ENCODE measurements at regions not wholly inside any gene's neighbourhood (a gene's known extent, or its start where the extent isn't known, plus 50 kb on each side); places are given as distances from the start of the nearest gene placed in this dataset.

- no peak for TF ChIP-seq CTCF (IDR thresholded peaks at IDR 0.05; ENCODE audit: low read depth, low read length)
- no peak for DNase-seq (ENCODE audit: extremely low read depth, low read depth)
Observed at GRCh38 chr18:49658823-49659404, 97.1 kb downstream of the LIPG start.

GRCh38 chr18:49656073-49656692, 94.3 kb downstream of the LIPG start:
- TF ChIP-seq CTCF (IDR thresholded peaks at IDR 0.05; ENCODE audit: low read depth, low read length): no peak
- no peak for DNase-seq (ENCODE audit: extremely low read depth, low read depth)

GRCh38 chr18:49655266-49656072, 93.6 kb downstream of the LIPG start:
- no peak for TF ChIP-seq CTCF (IDR thresholded peaks at IDR 0.05; ENCODE audit: low read depth, low read length)
- DNase-seq (ENCODE audit: extremely low read depth, low read depth): no peak

GRCh38 chr18:49654347-49654746, 92.5 kb downstream of the LIPG start:
- TF ChIP-seq CTCF (IDR thresholded peaks at IDR 0.05; ENCODE audit: low read depth, low read length): no peak
- no peak for DNase-seq (ENCODE audit: extremely low read depth, low read depth)

- no peak for DNase-seq (ENCODE audit: extremely low read depth, low read depth)
- TF ChIP-seq CTCF (IDR thresholded peaks at IDR 0.05; ENCODE audit: low read depth, low read length): no peak
Observed at GRCh38 chr18:49652881-49653724, 91.2 kb downstream of the LIPG start.

GRCh38 chr18:49651033-49651432, 89.2 kb downstream of the LIPG start:
- no peak for TF ChIP-seq CTCF (IDR thresholded peaks at IDR 0.05; ENCODE audit: low read depth, low read length)
- DNase-seq (ENCODE audit: extremely low read depth, low read depth): no peak

Measured in AG09319 (cell line).